ENCODE measurements at regions not wholly inside any gene's neighbourhood (a gene's known extent, or its start where the extent isn't known, plus 50 kb on each side); places are given as distances from the start of the nearest gene placed in this dataset.

GRCh38 chr16:25627641-25628040 lies 64.1 kb upstream of the HS3ST4 start:
- TF ChIP-seq EZH2 (IDR thresholded peaks at IDR 0.05; ENCODE audit: low read length), result no peak
- no peak for TF ChIP-seq CTCF (optimal IDR thresholded peaks at IDR 0.05 in 1 of 3, IDR thresholded peaks at IDR 0.05 in 1 of 3, conservative IDR thresholded peaks at IDR 0.05 in 1 of 3; ENCODE audit: extremely low read depth in 1 of 3, insufficient read depth in 2 of 3, low read length in 3 of 3)

Measured in keratinocyte (primary cell).